B cell (primary cell): ENCODE measurements at regions not wholly inside any gene's neighbourhood (a gene's known extent, or its start where the extent isn't known, plus 50 kb on each side); places are given as distances from the start of the nearest gene placed in this dataset.

Experiments used
- ATAC-seq: fragments of 200-7000 bp; cut with Tn5 transposase; one replicate; pipeline ENCODE4 v1.10.0; 2021; ENCODE audit warnings: low read depth, mild to moderate bottlenecking, moderate number of reproducible peaks, moderate library complexity
- CTCF ChIA-PET: fragments of 350-600 bp; sonication (Branson Sonifier 250); formaldehyde crosslinking; loops from one replicate; lab custom pipeline; 2021; ENCODE audit warnings: antibody characterized with exemption, inconsistent platforms; lab: Charles Lee
- POLR2A ChIA-PET: fragments of 350-600 bp; sonication (Branson Sonifier 250); formaldehyde crosslinking; loops from one replicate; lab custom pipeline; 2021; ENCODE audit warnings: antibody characterized with exemption; lab: Charles Lee
- DNase-seq: peaks from one replicate; pipeline ENCODE4 v3.0.0; 2013
- H2AFZ ChIP-seq: 2 replicates; pipeline ENCODE4 v1.6.1; 2012; ENCODE audit warnings: mild to moderate bottlenecking, low read depth, low read length; ENCODE audit not compliant: insufficient read depth, poor library complexity, severe bottlenecking
- H3K27ac ChIP-seq, 2 donors: 1 replicate in 1 of 2; 2 replicates in 1 of 2; pipeline ENCODE4 v1.5.1; 2012 to 2013; ENCODE audit warnings: low read length in 2 of 2, mild to moderate bottlenecking in 2 of 2, moderate library complexity in 1 of 2
- H3K27me3 ChIP-seq, 4 experiments: fragments of 200-600 bp in 1 of 4; sonication (generic) in 1 of 4; replicated peaks in 1 of 4; 1 replicate in 2 of 4; 2 replicates in 2 of 4; pipeline versions ENCODE4 v1.6.1 to v1.7.0; 2013 to 2016; ENCODE audit warnings: low read length in 3 of 4, mild to moderate bottlenecking in 2 of 4, mixed read lengths in 1 of 4, moderate library complexity in 1 of 4; ENCODE audit not compliant: insufficient read depth in 4 of 4, control insufficient read depth in 3 of 4; ENCODE audit errors: control extremely low read depth in 1 of 4
- H3K36me3 ChIP-seq, 2 experiments: replicated peaks in 1 of 2; 1 replicate in 1 of 2; 2 replicates in 1 of 2; pipeline versions ENCODE4 v1.6.1 to v1.7.1; 2013; ENCODE audit warnings: low read length in 1 of 2; ENCODE audit not compliant: insufficient read depth in 2 of 2, control insufficient read depth in 1 of 2; ENCODE audit errors: control extremely low read depth in 1 of 2, extremely low read depth in 1 of 2
- H3K4me1 ChIP-seq, 2 donors: fragments of 200-600 bp in 1 of 2; sonication (generic) in 1 of 2; 1 replicate in 1 of 2; 2 replicates in 1 of 2; pipeline versions ENCODE4 v1.5.1 to v1.6.1; 2013 to 2017; ENCODE audit warnings: low read length in 2 of 2; ENCODE audit not compliant: control insufficient read depth in 2 of 2, insufficient read depth in 2 of 2
- H3K4me2 ChIP-seq: replicated peaks from 2 replicates; pipeline ENCODE3; 2012; ENCODE audit warnings: mild to moderate bottlenecking, low read depth, low read length; ENCODE audit not compliant: poor library complexity, severe bottlenecking
- H3K4me3 ChIP-seq, 5 experiments: fragments of 200-600 bp in 1 of 5; sonication (generic) in 1 of 5; 1 replicate in 3 of 5; 2 replicates in 2 of 5; pipeline versions ENCODE4 v1.5.1 to v1.7.0; 2011 to 2016; ENCODE audit warnings: low read length in 4 of 5, mild to moderate bottlenecking in 4 of 5, low read depth in 2 of 5, control low read depth in 1 of 5, moderate library complexity in 1 of 5; ENCODE audit not compliant: insufficient read depth in 1 of 5; ENCODE audit errors: control extremely low read depth in 1 of 5, extremely low read depth in 1 of 5
- H3K79me2 ChIP-seq: fragments of 200-600 bp; sonication (generic); one replicate; pipeline ENCODE4 v1.6.0; 2016; ENCODE audit warnings: low read length; ENCODE audit not compliant: control insufficient read depth, insufficient read depth
- H3K9ac ChIP-seq: fragments of 200-600 bp; sonication (generic); 2 replicates; pipeline ENCODE4 v1.6.1; 2017; ENCODE audit warnings: mild to moderate bottlenecking, low read length, moderate library complexity
- H3K9me3 ChIP-seq, 3 donors: one replicate each; pipeline versions ENCODE4 v1.6.1 to v1.7.1; 2013; ENCODE audit warnings: low read length in 2 of 3; ENCODE audit not compliant: control insufficient read depth in 2 of 3, insufficient read depth in 1 of 3; ENCODE audit errors: control extremely low read depth in 1 of 3
- H4K20me1 ChIP-seq: 2 replicates; pipeline ENCODE4 v1.6.0; 2012; ENCODE audit warnings: mild to moderate bottlenecking, low read length; ENCODE audit not compliant: insufficient read depth, control insufficient read depth, poor library complexity, severe bottlenecking
- H3K27ac Mint-ChIP-seq: one replicate; pipeline ENCODE4 v1.8.0; 2021; ENCODE audit warnings: mixed read lengths
- H3K27me3 Mint-ChIP-seq: one replicate; pipeline ENCODE4 v1.8.0; 2021; ENCODE audit warnings: mixed read lengths
- H3K4me1 Mint-ChIP-seq: one replicate; pipeline ENCODE4 v1.8.0; 2021; ENCODE audit warnings: mixed read lengths
- H3K4me3 Mint-ChIP-seq: one replicate; pipeline ENCODE4 v1.8.0; 2021; ENCODE audit warnings: mixed read lengths
- H3K9me3 Mint-ChIP-seq: one replicate; pipeline ENCODE4 v1.8.0; 2022; ENCODE audit warnings: mixed read lengths; ENCODE audit not compliant: insufficient read depth
- EZH2 ChIP-seq: IDR thresholded peaks from 2 replicates; pipeline ENCODE4 v1.6.1; 2012; ENCODE audit warnings: borderline replicate concordance, low read depth, mild to moderate bottlenecking, moderate library complexity, low read length; ENCODE audit not compliant: insufficient read depth, poor library complexity, severe bottlenecking
- WGBS: methylation state at CpG from one replicate; pipeline ENCODE4 v1.1.5; 2013; ENCODE audit warnings: missing lambda C conversion rate; ENCODE audit not compliant: insufficient coverage; 5-methylcytosine and 5-hydroxymethylcytosine counted together
- intact Hi-C: fragments of 100-400 bp; cut with micrococcal nuclease; formaldehyde crosslinking; loops from one replicate; pipeline ENCODE4 v1.10.0; 2022
- TF ChIP-seq, protein P1 (sequence below): fragments of 200-600 bp; IDR thresholded peaks from one replicate; pipeline ENCODE4 v1.8.0; 2022; ENCODE audit warnings: antibody characterized with exemption, mild to moderate bottlenecking

GRCh38 chr2:226605642-226606041 is 194.0 kb downstream of the IRS1 start:
- Histone ChIP-seq H3K79me2 (no peaks in the 10 kb centered on the region), H3K4me3 (no peak overlapping the region), H3K27me3 (peaks cover 0 to 4% (median 0%) of the 10 kb centered on the region in 4 experiments), H3K4me2 (no peak overlapping the region), H3K9me3 (no peaks in the 10 kb centered on the region), H3K4me1 (no peaks in the 10 kb centered on the region), H3K9ac (no peak overlapping the region), H4K20me1 (no peaks in the 10 kb centered on the region), H3K36me3 (no peaks in the 10 kb centered on the region), H3K27ac (no peak overlapping the region), H2AFZ (no peak overlapping the region)
- H3K27me3 Mint-ChIP-seq, result peaks cover 16% of the 10 kb centered on the region
- no peak for TF ChIP-seq EZH2
- TF ChIP-seq, protein P1, sequence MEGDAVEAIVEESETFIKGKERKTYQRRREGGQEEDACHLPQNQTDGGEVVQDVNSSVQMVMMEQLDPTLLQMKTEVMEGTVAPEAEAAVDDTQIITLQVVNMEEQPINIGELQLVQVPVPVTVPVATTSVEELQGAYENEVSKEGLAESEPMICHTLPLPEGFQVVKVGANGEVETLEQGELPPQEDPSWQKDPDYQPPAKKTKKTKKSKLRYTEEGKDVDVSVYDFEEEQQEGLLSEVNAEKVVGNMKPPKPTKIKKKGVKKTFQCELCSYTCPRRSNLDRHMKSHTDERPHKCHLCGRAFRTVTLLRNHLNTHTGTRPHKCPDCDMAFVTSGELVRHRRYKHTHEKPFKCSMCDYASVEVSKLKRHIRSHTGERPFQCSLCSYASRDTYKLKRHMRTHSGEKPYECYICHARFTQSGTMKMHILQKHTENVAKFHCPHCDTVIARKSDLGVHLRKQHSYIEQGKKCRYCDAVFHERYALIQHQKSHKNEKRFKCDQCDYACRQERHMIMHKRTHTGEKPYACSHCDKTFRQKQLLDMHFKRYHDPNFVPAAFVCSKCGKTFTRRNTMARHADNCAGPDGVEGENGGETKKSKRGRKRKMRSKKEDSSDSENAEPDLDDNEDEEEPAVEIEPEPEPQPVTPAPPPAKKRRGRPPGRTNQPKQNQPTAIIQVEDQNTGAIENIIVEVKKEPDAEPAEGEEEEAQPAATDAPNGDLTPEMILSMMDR, result no peak
- CTCF ChIA-PET, result no interaction called here
- WGBS, result no CpG with 5 or more reads among the region's 2 CpGs
- no peak for ATAC-seq
- no peaks in the 10 kb centered on the region for H3K4me1 Mint-ChIP-seq
- no peak for DNase-seq
- H3K9me3 Mint-ChIP-seq, result no peaks in the 10 kb centered on the region
- no peak overlapping the region for H3K27ac Mint-ChIP-seq
- no peak overlapping the region for H3K4me3 Mint-ChIP-seq
- POLR2A ChIA-PET, result no interaction called here
- intact Hi-C loops, result no loop called here

- Histone ChIP-seq H3K4me2 (no peak overlapping the region), H3K9me3 (no peaks in the 10 kb centered on the region), H3K4me3 (no peak overlapping the region), H3K27me3 (peaks cover 0 to 8% (median 0%) of the 10 kb centered on the region in 4 experiments), H3K79me2 (no peaks in the 10 kb centered on the region), H3K9ac (no peak overlapping the region), H3K27ac (no peak overlapping the region), H3K4me1 (no peaks in the 10 kb centered on the region), H3K36me3 (no peaks in the 10 kb centered on the region), H2AFZ (no peak overlapping the region), H4K20me1 (no peaks in the 10 kb centered on the region)
- POLR2A ChIA-PET, result no interaction called here
- Mint-ChIP-seq H3K27ac (no peak overlapping the region), H3K27me3 (peaks cover 23% of the 10 kb centered on the region), H3K4me3 (no peak overlapping the region), H3K4me1 (no peaks in the 10 kb centered on the region), H3K9me3 (no peaks in the 10 kb centered on the region)
- TF ChIP-seq EZH2, result no peak
- TF ChIP-seq, protein P1, result no peak
- no CpG with 5 or more reads among the region's 1 CpG for WGBS
- CTCF ChIA-PET, result no interaction called here
- DNase-seq (no peak), ATAC-seq (no peak)
- intact Hi-C loops, result no loop called here
Measured at GRCh38 chr2:226603606-226604005, 196.0 kb downstream of the IRS1 start.
